GM12878 (cell line): ENCODE measurements at regions not wholly inside any gene's neighbourhood (a gene's known extent, or its start where the extent isn't known, plus 50 kb on each side); places are given as distances from the start of the nearest gene placed in this dataset.

Experiments used
- ATAC-seq: fragments of 200-7000 bp; cut with Tn5 transposase; 3 replicates; pipeline ENCODE4 v1.9.1; 2020; ENCODE audit warnings: mild to moderate bottlenecking, moderate library complexity
- BruUV-seq: library from RNA; stranded (reverse); fragments of 400-500 nt; replicated peaks from 2 replicates; lab custom pipeline; 2021; lab: Mats Ljungman, UMichigan
- CTCF ChIA-PET: fragments of 300-600 bp; sonication (Branson Sonifier 250); formaldehyde crosslinking; extraction: SDS; loops from one replicate; lab custom pipeline; 2021; ENCODE audit warnings: inconsistent platforms; lab: Yijun Ruan, JAX
- POLR2A ChIA-PET: fragments of 350-600 bp; formaldehyde crosslinking; extraction: SDS; loops from one replicate; lab custom pipeline; 2021; ENCODE audit warnings: inconsistent platforms; lab: Charles Lee
- RAD21 ChIA-PET: fragments of 300-600 bp; sonication (Branson Sonifier 250); formaldehyde crosslinking; loops from one replicate; lab custom pipeline; 2023; ENCODE audit warnings: antibody characterized with exemption; ENCODE audit not compliant: unreplicated experiment; lab: Charles Lee
- SMC1A ChIA-PET: fragments of 300-600 bp; sonication (Branson Sonifier 250); formaldehyde crosslinking; loops from one replicate; lab custom pipeline; 2023; ENCODE audit not compliant: unreplicated experiment, uncharacterized antibody; lab: Charles Lee
- DNase-seq: peaks from one replicate; pipeline ENCODE4 v3.0.0-alpha.2; 2011; ENCODE audit warnings: low read depth, low spot score
- FAIRE-seq: peaks from 3 replicates; lab custom pipeline; 2011; peaks lifted over from hg19 to GRCh38; lab: Jason Lieb, UNC
- H2AFZ ChIP-seq: 2 replicates; pipeline ENCODE4 v1.6.0; 2011; ENCODE audit warnings: low read depth, low read length, control low read depth; ENCODE audit not compliant: control insufficient read depth
- H3K27ac ChIP-seq: 2 replicates; pipeline ENCODE4 v1.5.1; 2011; ENCODE audit warnings: control low read depth; ENCODE audit not compliant: control insufficient read depth, insufficient read depth
- H3K27me3 ChIP-seq, 2 experiments: replicated peaks in 1 of 2; 2 replicates each; pipeline versions ENCODE4 v1.6.0 to v1.6.1; 2011; ENCODE audit warnings: low read length in 1 of 2; ENCODE audit not compliant: control insufficient read depth in 2 of 2, insufficient read depth in 2 of 2
- H3K36me3 ChIP-seq, 2 experiments: 2 replicates each; pipeline ENCODE4 v1.5.1; 2011; ENCODE audit warnings: low read length in 1 of 2; ENCODE audit not compliant: control insufficient read depth in 2 of 2, insufficient read depth in 2 of 2
- H3K4me1 ChIP-seq: 2 replicates; pipeline ENCODE4 v1.6.1; 2011; ENCODE audit warnings: mild to moderate bottlenecking, low read length, moderate library complexity, mixed read lengths; ENCODE audit not compliant: control insufficient read depth, insufficient read depth
- H3K4me2 ChIP-seq: 2 replicates; pipeline ENCODE4 v1.6.0; 2011; ENCODE audit warnings: control low read depth; ENCODE audit not compliant: control insufficient read depth, insufficient read depth
- H3K4me3 ChIP-seq: fragments of 200-600 bp; sonication (generic); 2 replicates; pipeline ENCODE4 v1.5.1; 2016
- H3K79me2 ChIP-seq: 2 replicates; pipeline ENCODE4 v1.6.0; 2011; ENCODE audit warnings: low read length; ENCODE audit not compliant: control insufficient read depth, insufficient read depth
- H3K9ac ChIP-seq: 2 replicates; pipeline ENCODE4 v1.8.0; 2011; ENCODE audit warnings: low read length, control low read depth, mixed read lengths; ENCODE audit not compliant: control insufficient read depth, insufficient read depth
- H3K9me3 ChIP-seq: replicated peaks from 3 replicates; pipeline ENCODE4 v1.5.1; 2011; ENCODE audit warnings: mild to moderate bottlenecking, low read length; ENCODE audit not compliant: control insufficient read depth, insufficient read depth
- H4K20me1 ChIP-seq: 2 replicates; pipeline ENCODE4 v1.6.0; 2011; ENCODE audit not compliant: control insufficient read depth, insufficient read depth
- CBX3 ChIP-seq: fragments of 200-600 bp; sonication (generic); IDR thresholded peaks from 2 replicates; pipeline ENCODE4 v1.6.1; 2016; ENCODE audit warnings: low read depth, borderline replicate concordance
- CBX5 ChIP-seq: sonication (generic); IDR thresholded peaks from 2 replicates; pipeline ENCODE4 v1.6.1; 2016; ENCODE audit warnings: low read depth, moderate library complexity, mild to moderate bottlenecking, inconsistent platforms
- DPF2 ChIP-seq: fragments of 450-650 bp; IDR thresholded peaks from 2 replicates; pipeline ENCODE4 v1.6.1; 2017; ENCODE audit warnings: mild to moderate bottlenecking
- EED ChIP-seq: sonication (generic); IDR thresholded peaks from 2 replicates; pipeline ENCODE4 v1.6.1; 2016; ENCODE audit warnings: antibody characterized with exemption, low read depth
- FOXM1 ChIP-seq: IDR thresholded peaks from 2 replicates; pipeline ENCODE4 v1.6.1; 2012; ENCODE audit warnings: low read depth, mild to moderate bottlenecking, inconsistent platforms, low read length, moderate library complexity
- NFYB ChIP-seq: IDR thresholded peaks from 2 replicates; pipeline ENCODE4 v1.6.1; 2011; ENCODE audit warnings: low read depth, mild to moderate bottlenecking, low read length, improper control_type of control experiment, moderate library complexity; ENCODE audit not compliant: insufficient read depth
- RCOR1 ChIP-seq: conservative IDR thresholded peaks from 2 replicates; pipeline ENCODE4 v1.6.1; 2012; ENCODE audit warnings: low read depth, low read length, improper control_type of control experiment
- RFX5 ChIP-seq: IDR thresholded peaks from 2 replicates; pipeline ENCODE4 v1.6.1; 2011; ENCODE audit warnings: low read depth, low read length, improper control_type of control experiment
- SIN3A ChIP-seq: IDR thresholded peaks from 2 replicates; pipeline ENCODE4 v1.6.1; 2012; ENCODE audit warnings: low read depth, low read length, improper control_type of control experiment
- SMC3 ChIP-seq: IDR thresholded peaks from 2 replicates; pipeline ENCODE4 v1.6.1; 2011; ENCODE audit warnings: low read length, improper control_type of control experiment, borderline replicate concordance
- WRNIP1 ChIP-seq: IDR thresholded peaks from 2 replicates; pipeline ENCODE4 v1.6.1; 2011; ENCODE audit warnings: low read depth, low read length, improper control_type of control experiment, borderline replicate concordance
- ZNF274 ChIP-seq: IDR thresholded peaks from one replicate; pipeline ENCODE4 v1.8.0; 2011; ENCODE audit not compliant: insufficient read length, insufficient read depth
- WGBS: methylation state at CpG from one replicate; pipeline ENCODE4 v1.1.6; 2016; ENCODE audit warnings: low lambda C conversion rate; ENCODE audit not compliant: insufficient replicate concordance, insufficient coverage; ENCODE audit errors: missing lambda C conversion rate; 5-methylcytosine and 5-hydroxymethylcytosine counted together
- in situ Hi-C: fragments of 300-500 bp; cut with MboI; formaldehyde crosslinking; loops from 9 replicates; pipeline ENCODE4 v1.14.3; 2018; ENCODE audit warnings: mixed read lengths
- intact Hi-C: fragments of 100-400 bp; cut with micrococcal nuclease; formaldehyde crosslinking; loops from one replicate; pipeline ENCODE4 v1.14.2; 2022; ENCODE audit not compliant: unreplicated experiment
- TF ChIP-seq, protein P1 (sequence below): fragments of 450-650 bp; IDR thresholded peaks from 2 replicates; pipeline ENCODE4 v1.6.1; 2017; ENCODE audit warnings: mild to moderate bottlenecking

DNA sequence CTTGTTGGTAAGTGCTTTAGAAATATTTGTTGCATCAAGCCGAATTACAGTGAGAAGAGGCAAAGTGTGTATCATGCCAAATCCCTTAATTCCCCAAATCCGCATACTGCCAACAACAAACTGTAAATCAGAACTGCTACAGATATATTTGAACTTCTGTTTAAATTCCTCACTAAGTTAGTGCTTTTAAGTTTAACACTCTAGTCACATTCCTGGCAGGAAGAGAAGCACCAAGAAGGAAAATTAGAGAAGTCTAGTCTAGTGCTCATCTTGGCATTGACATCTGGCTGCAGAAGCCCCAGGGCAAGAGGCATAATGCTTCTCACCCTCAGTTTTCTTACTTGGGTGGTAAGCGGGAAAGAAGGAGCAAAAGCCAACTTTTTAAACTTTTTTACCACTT is 343.5 kb downstream of the GPR37 start:
- BruUV-seq = no TSS peak
- Histone ChIP-seq H3K4me2 (no peak overlapping the region), H3K27me3 (no peaks in the 10 kb centered on the region), H3K4me3 (no peak overlapping the region), H3K9ac (no peak overlapping the region), H3K27ac (no peak overlapping the region), H3K9me3 (no peaks in the 10 kb centered on the region), H3K36me3 (no peaks in the 10 kb centered on the region), H3K79me2 (no peaks in the 10 kb centered on the region), H4K20me1 (no peaks in the 10 kb centered on the region), H2AFZ (no peak overlapping the region), H3K4me1 (no peaks in the 10 kb centered on the region)
- ChIA-PET SMC1A (no interaction called here), RAD21 (no interaction called here), POLR2A (no interaction called here), CTCF (no interaction called here)
- DNase-seq = no peak
- intact Hi-C loops = no loop called here
- no peak for ATAC-seq
- TF ChIP-seq RCOR1 (no peak), SIN3A (no peak), CBX5 (no peak), FOXM1 (no peak), RFX5 (no peak), CBX3 (no peak), EED (no peak), WRNIP1 (no peak), SMC3 (no peak), DPF2 (no peak), ZNF274 (no peak), NFYB (no peak)
- TF ChIP-seq, protein P1, sequence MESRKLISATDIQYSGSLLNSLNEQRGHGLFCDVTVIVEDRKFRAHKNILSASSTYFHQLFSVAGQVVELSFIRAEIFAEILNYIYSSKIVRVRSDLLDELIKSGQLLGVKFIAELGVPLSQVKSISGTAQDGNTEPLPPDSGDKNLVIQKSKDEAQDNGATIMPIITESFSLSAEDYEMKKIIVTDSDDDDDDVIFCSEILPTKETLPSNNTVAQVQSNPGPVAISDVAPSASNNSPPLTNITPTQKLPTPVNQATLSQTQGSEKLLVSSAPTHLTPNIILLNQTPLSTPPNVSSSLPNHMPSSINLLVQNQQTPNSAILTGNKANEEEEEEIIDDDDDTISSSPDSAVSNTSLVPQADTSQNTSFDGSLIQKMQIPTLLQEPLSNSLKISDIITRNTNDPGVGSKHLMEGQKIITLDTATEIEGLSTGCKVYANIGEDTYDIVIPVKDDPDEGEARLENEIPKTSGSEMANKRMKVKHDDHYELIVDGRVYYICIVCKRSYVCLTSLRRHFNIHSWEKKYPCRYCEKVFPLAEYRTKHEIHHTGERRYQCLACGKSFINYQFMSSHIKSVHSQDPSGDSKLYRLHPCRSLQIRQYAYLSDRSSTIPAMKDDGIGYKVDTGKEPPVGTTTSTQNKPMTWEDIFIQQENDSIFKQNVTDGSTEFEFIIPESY = no peak
- 26% methylated on average over 3 of the region's 3 CpGs for WGBS
- FAIRE-seq = no peak
- in situ Hi-C loops = no loop called here
